ENCODE measurements at regions not wholly inside any gene's neighbourhood (a gene's known extent, or its start where the extent isn't known, plus 50 kb on each side); places are given as distances from the start of the nearest gene placed in this dataset.

DNA sequence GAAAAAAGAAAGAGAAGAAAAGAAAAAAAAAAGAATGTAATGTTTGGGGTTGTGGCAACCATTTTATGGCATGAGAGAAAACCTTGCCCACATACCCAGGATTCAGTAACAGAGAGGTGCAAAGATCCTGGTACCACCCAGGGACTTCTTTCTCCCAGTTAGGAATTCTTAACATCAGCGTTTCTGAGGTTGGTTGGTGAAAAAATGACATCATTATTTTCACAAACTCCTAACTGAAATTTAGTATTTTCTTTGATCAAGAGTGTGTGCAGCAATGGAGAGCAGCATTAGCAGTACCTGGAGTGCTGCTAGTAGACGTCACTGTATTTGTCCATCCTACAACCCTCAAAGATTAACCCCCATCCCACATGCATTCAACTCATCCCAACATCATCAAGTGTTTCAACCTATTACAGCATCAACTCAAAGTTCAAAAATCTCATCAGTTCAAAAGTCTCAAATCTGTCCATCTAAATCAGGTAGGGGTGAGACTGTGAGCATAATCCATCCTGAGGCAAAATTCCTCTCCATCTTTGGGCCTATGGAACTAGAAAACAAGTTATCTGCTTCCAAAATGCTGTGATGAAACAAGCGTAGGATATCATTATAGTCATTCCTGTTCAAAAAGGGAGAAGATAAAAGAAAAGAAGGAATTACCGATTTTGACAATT is 60.1 kb upstream of the MSX2 start:
- no peak for DNase-seq

DNA sequence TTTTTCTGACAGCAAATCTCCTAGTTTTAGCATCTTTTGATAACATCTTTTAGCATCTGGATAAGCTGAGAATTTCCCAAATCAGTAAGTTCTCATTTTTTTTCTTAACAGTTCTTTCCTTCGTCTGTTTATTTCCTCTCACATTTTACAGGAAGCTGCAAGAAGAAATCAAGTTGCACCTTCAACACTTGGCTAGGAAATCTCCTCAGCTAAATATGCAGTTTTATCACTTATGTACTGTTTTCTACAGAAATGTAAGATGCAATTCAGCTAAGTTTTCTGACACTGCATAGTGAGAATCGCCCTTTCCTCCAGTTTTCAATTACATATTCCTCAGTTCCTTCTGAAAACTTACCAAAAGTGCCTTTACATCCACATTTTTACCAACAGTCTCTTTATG is 59.0 kb upstream of the MSX2 start:
- no peak for DNase-seq

DNA sequence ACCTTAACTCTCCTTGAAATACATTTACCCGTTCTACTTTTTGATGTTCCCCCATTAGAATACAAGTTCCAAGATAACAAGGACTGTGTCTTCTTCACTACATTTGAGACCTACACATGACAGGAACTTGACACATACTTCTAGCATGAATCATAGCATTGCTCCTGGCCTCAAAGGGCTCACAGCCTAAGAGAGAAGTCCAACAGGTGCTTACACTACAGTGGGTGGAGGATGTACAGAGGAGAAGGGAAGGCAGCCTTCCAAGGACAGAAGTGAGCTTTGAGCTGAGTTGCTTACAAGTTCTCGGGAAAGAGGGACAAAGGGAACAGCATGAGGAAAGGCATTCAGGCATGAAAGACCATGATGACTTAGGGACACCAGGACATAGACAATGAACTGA is 56.9 kb upstream of the MSX2 start:
- no peak for DNase-seq

DNA sequence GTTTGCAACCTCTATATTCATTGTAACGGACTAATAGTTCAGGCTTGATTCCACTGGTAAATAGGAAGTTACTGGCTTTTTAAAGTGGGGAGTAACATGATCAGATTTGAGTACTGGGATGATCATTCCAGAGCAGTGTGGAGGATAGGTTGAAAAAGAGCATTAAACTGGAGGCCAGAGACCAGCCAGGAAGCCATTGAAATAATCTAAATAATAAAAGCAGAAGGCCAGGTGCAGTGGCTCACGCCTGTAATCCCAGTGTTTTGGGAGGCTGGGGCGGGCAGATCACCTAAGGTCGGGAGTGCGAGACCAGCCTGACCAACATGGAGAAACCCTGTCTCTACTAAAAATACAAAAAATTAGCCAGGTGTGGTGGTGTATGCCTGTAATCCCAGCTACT is 56.0 kb upstream of the MSX2 start:
- DNase-seq = no peak
